CD4-positive, alpha-beta T cell (primary cell): ENCODE measurements at regions not wholly inside any gene's neighbourhood (a gene's known extent, or its start where the extent isn't known, plus 50 kb on each side); places are given as distances from the start of the nearest gene placed in this dataset.

Experiments
- ATAC-seq: fragments of 200-7000 bp; cut with Tn5 transposase; one replicate; pipeline ENCODE4 v1.10.0; 2022; ENCODE audit warnings: mild to moderate bottlenecking; ENCODE audit not compliant: poor library complexity
- CTCF ChIA-PET: fragments of 350-600 bp; sonication (Branson Sonifier 250); formaldehyde crosslinking; loops from one replicate; lab custom pipeline; 2021; ENCODE audit warnings: antibody characterized with exemption, inconsistent platforms; lab: Charles Lee
- POLR2A ChIA-PET: fragments of 350-600 bp; sonication (Branson Sonifier 250); formaldehyde crosslinking; loops from one replicate; lab custom pipeline; 2021; ENCODE audit warnings: antibody characterized with exemption, inconsistent platforms; lab: Charles Lee
- DNase-seq, 14 experiments: peaks; one replicate each; pipeline ENCODE4 v3.0.0-alpha.2; 2013 to 2020; ENCODE audit warnings: mixed read lengths in 2 of 14
- H3K27ac ChIP-seq, 2 donors: one replicate each; pipeline versions ENCODE4 v1.5.1 to v1.7.0; 2013; ENCODE audit warnings: low read length in 2 of 2, low read depth in 1 of 2, mild to moderate bottlenecking in 1 of 2
- H3K27me3 ChIP-seq, 2 experiments: 1 replicate in 1 of 2; 2 replicates in 1 of 2; pipeline versions ENCODE4 v1.6.1 to v1.7.0; 2013; ENCODE audit warnings: low read length in 2 of 2, control low read depth in 1 of 2, mild to moderate bottlenecking in 1 of 2, moderate library complexity in 1 of 2; ENCODE audit not compliant: insufficient read depth in 2 of 2, control insufficient read depth in 1 of 2
- H3K36me3 ChIP-seq: one replicate; pipeline ENCODE4 v1.6.1; 2013; ENCODE audit warnings: low read length, control low read depth; ENCODE audit not compliant: insufficient read depth
- H3K4me1 ChIP-seq: one replicate; pipeline ENCODE4 v1.6.1; 2013; ENCODE audit warnings: low read length, control low read depth; ENCODE audit not compliant: insufficient read depth
- H3K4me3 ChIP-seq: one replicate; pipeline ENCODE4 v1.5.1; 2013; ENCODE audit warnings: mild to moderate bottlenecking, low read length, moderate library complexity
- H3K9me3 ChIP-seq, 2 experiments: 1 replicate in 1 of 2; 2 replicates in 1 of 2; pipeline versions ENCODE4 v1.6.1 to v1.7.0; 2013; ENCODE audit warnings: low read length in 2 of 2, mild to moderate bottlenecking in 2 of 2, control low read depth in 1 of 2, moderate library complexity in 1 of 2; ENCODE audit not compliant: control insufficient read depth in 1 of 2, insufficient read depth in 1 of 2
- H3K27ac Mint-ChIP-seq: one replicate; pipeline ENCODE4 v1.8.0; 2020; ENCODE audit warnings: mixed read lengths
- H3K27me3 Mint-ChIP-seq: one replicate; pipeline ENCODE4 v1.8.0; 2021; ENCODE audit warnings: mixed read lengths
- H3K36me3 Mint-ChIP-seq: one replicate; pipeline ENCODE4 v1.8.0; 2021; ENCODE audit warnings: low read depth, mixed read lengths
- H3K4me1 Mint-ChIP-seq: one replicate; pipeline ENCODE4 v1.8.0; 2021; ENCODE audit warnings: low read depth, mixed read lengths
- H3K4me3 Mint-ChIP-seq: one replicate; pipeline ENCODE4 v1.8.0; 2020; ENCODE audit warnings: mild to moderate bottlenecking, mixed read lengths
- H3K9me3 Mint-ChIP-seq: one replicate; pipeline ENCODE4 v1.8.0; 2020; ENCODE audit warnings: mixed read lengths
- intact Hi-C, 2 experiments: fragments of 100-400 bp; cut with DNase I in 1 of 2; cut with micrococcal nuclease in 1 of 2; formaldehyde crosslinking; loops; one replicate each; pipeline versions ENCODE4 v1.15.1 to v1.9.0; 2023 to 2025; cut with DNase I, micrococcal nuclease
- TF ChIP-seq, protein P1 (sequence below): fragments of 200-600 bp; IDR thresholded peaks from one replicate; pipeline ENCODE4 v1.8.0; 2022; ENCODE audit warnings: antibody characterized with exemption, mild to moderate bottlenecking

DNA sequence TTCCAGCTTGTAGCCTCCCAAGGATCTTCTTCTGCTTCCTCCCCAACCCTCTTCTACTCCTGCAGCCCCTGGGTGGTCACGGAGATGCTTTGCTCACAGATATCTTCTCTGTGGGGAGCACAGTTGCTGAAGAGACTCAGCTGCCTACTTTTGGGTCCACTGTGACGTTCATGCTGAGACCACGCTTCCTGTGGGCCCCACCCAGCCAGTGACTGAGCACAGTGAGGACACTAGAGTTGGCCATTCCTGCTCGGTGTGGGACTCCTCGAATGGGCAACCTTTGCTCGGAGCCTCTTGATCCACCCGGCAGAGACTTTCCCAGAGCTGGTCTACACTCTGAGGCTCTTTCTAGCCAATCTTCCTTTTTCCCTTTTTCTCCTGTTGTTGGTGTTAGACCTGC, 73.9 kb downstream of the ADRA2A start:
- Histone ChIP-seq H3K4me3 (no peak overlapping the region), H3K27me3 (peaks cover 2 to 5% of the 10 kb centered on the region in 2 experiments), H3K36me3 (no peaks in the 10 kb centered on the region), H3K27ac (no peak overlapping the region), H3K4me1 (peaks cover 9% of the 10 kb centered on the region), H3K9me3 (no peaks in the 10 kb centered on the region)
- H3K9me3 Mint-ChIP-seq, result no peaks in the 10 kb centered on the region
- intact Hi-C loops, result no loop called here
- ChIA-PET POLR2A (no interaction called here), CTCF (no interaction called here)
- H3K27ac Mint-ChIP-seq, result no peak overlapping the region
- TF ChIP-seq, protein P1, sequence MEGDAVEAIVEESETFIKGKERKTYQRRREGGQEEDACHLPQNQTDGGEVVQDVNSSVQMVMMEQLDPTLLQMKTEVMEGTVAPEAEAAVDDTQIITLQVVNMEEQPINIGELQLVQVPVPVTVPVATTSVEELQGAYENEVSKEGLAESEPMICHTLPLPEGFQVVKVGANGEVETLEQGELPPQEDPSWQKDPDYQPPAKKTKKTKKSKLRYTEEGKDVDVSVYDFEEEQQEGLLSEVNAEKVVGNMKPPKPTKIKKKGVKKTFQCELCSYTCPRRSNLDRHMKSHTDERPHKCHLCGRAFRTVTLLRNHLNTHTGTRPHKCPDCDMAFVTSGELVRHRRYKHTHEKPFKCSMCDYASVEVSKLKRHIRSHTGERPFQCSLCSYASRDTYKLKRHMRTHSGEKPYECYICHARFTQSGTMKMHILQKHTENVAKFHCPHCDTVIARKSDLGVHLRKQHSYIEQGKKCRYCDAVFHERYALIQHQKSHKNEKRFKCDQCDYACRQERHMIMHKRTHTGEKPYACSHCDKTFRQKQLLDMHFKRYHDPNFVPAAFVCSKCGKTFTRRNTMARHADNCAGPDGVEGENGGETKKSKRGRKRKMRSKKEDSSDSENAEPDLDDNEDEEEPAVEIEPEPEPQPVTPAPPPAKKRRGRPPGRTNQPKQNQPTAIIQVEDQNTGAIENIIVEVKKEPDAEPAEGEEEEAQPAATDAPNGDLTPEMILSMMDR, result no peak
- peaks cover 13% of the 10 kb centered on the region for H3K4me1 Mint-ChIP-seq
- H3K36me3 Mint-ChIP-seq, result no peaks in the 10 kb centered on the region
- H3K4me3 Mint-ChIP-seq, result no peak overlapping the region
- DNase-seq (no peak), ATAC-seq (no peak)
- peaks cover 21% of the 10 kb centered on the region for H3K27me3 Mint-ChIP-seq

DNA sequence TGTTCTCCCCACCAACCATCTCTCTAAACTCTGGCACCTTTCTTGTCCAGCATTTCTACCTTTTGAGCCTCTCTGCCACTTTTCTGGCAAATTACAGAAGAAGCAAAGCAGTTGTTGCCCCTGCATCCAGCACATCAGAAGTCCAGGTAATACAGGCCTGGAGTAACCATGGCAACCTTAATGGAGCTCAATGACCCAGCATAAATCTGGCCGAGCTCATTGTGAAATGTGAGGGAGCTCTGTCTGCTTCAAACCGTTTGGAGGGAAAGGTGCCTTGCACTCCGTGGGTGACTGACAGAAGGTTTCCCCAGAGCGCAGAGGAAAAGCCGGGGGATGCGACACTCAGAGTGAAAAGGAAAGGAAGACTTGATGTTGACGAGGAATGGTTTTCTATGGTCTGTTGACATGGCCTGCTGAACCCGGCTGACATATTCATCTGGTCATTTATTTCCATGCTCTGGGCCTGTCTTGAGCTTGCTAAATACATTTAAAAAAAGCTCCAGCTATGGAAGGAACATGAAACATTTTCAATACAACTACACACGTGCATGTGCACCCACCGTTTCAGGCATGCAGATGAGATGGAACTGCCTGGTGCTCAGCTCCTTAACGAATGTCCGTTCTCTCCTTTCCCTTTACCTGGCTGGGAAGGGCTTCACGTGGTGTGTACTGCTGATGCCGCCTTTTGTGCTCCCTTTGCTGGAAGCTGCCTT, 74.9 kb downstream of the ADRA2A start:
- TF ChIP-seq, protein P1, result no peak
- H3K27ac ChIP-seq, result no peak overlapping the region
- no peaks in the 10 kb centered on the region for H3K36me3 ChIP-seq
- H3K4me3 ChIP-seq, result no peak overlapping the region
- intact Hi-C loops, result no loop called here
- no peaks in the 10 kb centered on the region for H3K9me3 ChIP-seq
- Mint-ChIP-seq H3K27ac (no peak overlapping the region), H3K27me3 (peaks cover 30% of the 10 kb centered on the region), H3K36me3 (no peaks in the 10 kb centered on the region), H3K9me3 (no peaks in the 10 kb centered on the region), H3K4me1 (peaks cover 3% of the 10 kb centered on the region), H3K4me3 (no peak overlapping the region)
- CTCF ChIA-PET, result no interaction called here
- peaks cover 5 to 8% of the 10 kb centered on the region in 2 experiments for H3K27me3 ChIP-seq
- ATAC-seq (no peak), DNase-seq (no peak)
- POLR2A ChIA-PET, result no interaction called here
- no peaks in the 10 kb centered on the region for H3K4me1 ChIP-seq

DNA sequence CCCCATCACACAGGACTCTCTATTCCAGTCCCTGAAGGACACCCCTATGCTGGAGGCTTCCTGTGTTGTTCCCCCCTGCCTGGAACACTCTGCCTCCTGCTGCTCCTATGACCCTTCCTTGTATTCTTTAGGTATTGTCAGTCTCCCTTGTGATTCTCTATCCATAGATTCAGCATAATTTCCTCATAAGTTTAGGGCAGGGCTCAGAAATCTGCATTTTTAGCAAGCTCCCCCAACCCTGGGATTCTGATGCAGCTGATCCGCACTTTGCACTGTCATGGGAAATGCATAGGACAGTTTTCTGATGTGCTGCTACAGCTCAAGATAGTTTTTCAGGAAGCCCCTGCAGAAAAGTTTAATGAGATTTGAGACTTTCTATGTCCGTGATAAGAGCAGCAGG, 79.9 kb downstream of the ADRA2A start:
- DNase-seq (no peak), ATAC-seq (no peak)
- Histone ChIP-seq H3K27ac (no peak overlapping the region), H3K4me1 (no peaks in the 10 kb centered on the region), H3K27me3 (peaks cover 8 to 26% of the 10 kb centered on the region in 2 experiments), H3K4me3 (no peak overlapping the region), H3K9me3 (no peaks in the 10 kb centered on the region), H3K36me3 (no peaks in the 10 kb centered on the region)
- Mint-ChIP-seq H3K27ac (no peak overlapping the region), H3K4me3 (no peak overlapping the region), H3K36me3 (no peaks in the 10 kb centered on the region), H3K9me3 (no peaks in the 10 kb centered on the region), H3K27me3 (peaks cover 41% of the 10 kb centered on the region), H3K4me1 (no peaks in the 10 kb centered on the region)
- ChIA-PET POLR2A (no interaction called here), CTCF (no interaction called here)
- TF ChIP-seq, protein P1, result no peak
- intact Hi-C loops, result no loop called here
